PC-3 (cell line): ENCODE measurements at regions not wholly inside any gene's neighbourhood (a gene's known extent, or its start where the extent isn't known, plus 50 kb on each side); places are given as distances from the start of the nearest gene placed in this dataset.

ENCODE experiments used
- ATAC-seq: fragments of 200-7000 bp; cut with Tn5 transposase; 2 replicates; pipeline ENCODE4 v1.9.1; 2020; ENCODE audit warnings: mild to moderate bottlenecking, moderate library complexity
- BruUV-seq: library from RNA; stranded (reverse); fragments of 400-500 nt; replicated peaks from 2 replicates; lab custom pipeline; 2021; lab: Mats Ljungman, UMichigan
- CTCF ChIA-PET: fragments of 300-600 bp; sonication (Branson Sonifier 250); formaldehyde crosslinking; loops from one replicate; lab custom pipeline; 2022; ENCODE audit warnings: antibody characterized with exemption; lab: Charles Lee
- POLR2A ChIA-PET: fragments of 300-600 bp; sonication (Branson Sonifier 250); formaldehyde crosslinking; loops from one replicate; lab custom pipeline; 2022; ENCODE audit warnings: antibody characterized with exemption; ENCODE audit not compliant: unreplicated experiment; lab: Charles Lee
- DNase-seq: peaks from one replicate; pipeline ENCODE4 v3.0.0-alpha.2; 2015
- H2AFZ ChIP-seq: fragments of 300-600 bp; sonication (generic); 2 replicates; pipeline ENCODE4 v1.6.0; 2016; ENCODE audit warnings: antibody characterized with exemption, low read length
- H3F3A ChIP-seq: fragments of 300-600 bp; sonication (generic); one replicate; pipeline ENCODE4 v1.6.0; 2017; ENCODE audit warnings: antibody characterized with exemption, low read length, control low read depth, mild to moderate bottlenecking; ENCODE audit not compliant: unreplicated experiment
- H3K27ac ChIP-seq: fragments of 300-600 bp; sonication (generic); 2 replicates; pipeline ENCODE4 v1.5.1; 2016; ENCODE audit warnings: mild to moderate bottlenecking, low read length
- H3K27me3 ChIP-seq: fragments of 300-600 bp; sonication (generic); 2 replicates; pipeline ENCODE4 v1.6.1; 2016; ENCODE audit warnings: low read length, mixed read lengths
- H3K36me3 ChIP-seq: fragments of 300-600 bp; sonication (generic); 2 replicates; pipeline ENCODE4 v1.6.1; 2016; ENCODE audit warnings: low read depth, mixed run types, low read length, mixed read lengths
- H3K4me1 ChIP-seq: fragments of 300-600 bp; sonication (generic); 2 replicates; pipeline ENCODE4 v1.5.1; 2016; ENCODE audit warnings: low read length; ENCODE audit not compliant: insufficient read depth
- H3K4me2 ChIP-seq: fragments of 300-600 bp; sonication (generic); 2 replicates; pipeline ENCODE4 v1.6.0; 2016; ENCODE audit warnings: low read length
- H3K4me3 ChIP-seq: fragments of 300-600 bp; sonication (generic); 2 replicates; pipeline ENCODE4 v1.5.1; 2016; ENCODE audit warnings: mild to moderate bottlenecking, low read length, mixed read lengths
- H3K79me2 ChIP-seq: fragments of 300-600 bp; sonication (generic); 2 replicates; pipeline ENCODE4 v1.6.1; 2017; ENCODE audit warnings: low read length, mixed read lengths
- H3K9ac ChIP-seq: fragments of 300-600 bp; sonication (generic); 2 replicates; pipeline ENCODE4 v1.6.0; 2016; ENCODE audit warnings: mild to moderate bottlenecking, low read length
- H3K9me2 ChIP-seq: fragments of 300-600 bp; sonication (generic); replicated peaks from 2 replicates; pipeline ENCODE4 v1.6.1; 2016; ENCODE audit warnings: mixed run types, low read length, mixed read lengths
- H3K9me3 ChIP-seq: fragments of 300-600 bp; sonication (generic); 2 replicates; pipeline ENCODE4 v1.6.1; 2016; ENCODE audit warnings: low read length, mixed read lengths
- H4K20me1 ChIP-seq: fragments of 300-600 bp; sonication (generic); 2 replicates; pipeline ENCODE4 v1.6.1; 2016; ENCODE audit warnings: low read length, mixed read lengths
- EZH2 ChIP-seq: fragments of 300-600 bp; sonication (generic); IDR thresholded peaks from one replicate; pipeline ENCODE4 v1.6.1; 2017; ENCODE audit warnings: antibody characterized with exemption, mild to moderate bottlenecking, low read length; ENCODE audit not compliant: unreplicated experiment
- EZH2phosphoT487 ChIP-seq: fragments of 300-600 bp; sonication (generic); IDR thresholded peaks from 2 replicates; pipeline ENCODE4 v1.6.1; 2018; ENCODE audit warnings: mild to moderate bottlenecking, antibody characterized with exemption, low read length, borderline replicate concordance
- intact Hi-C: fragments of 100-400 bp; cut with micrococcal nuclease; formaldehyde crosslinking; loops from 2 replicates; pipeline ENCODE4 v1.9.0; 2023
- TF ChIP-seq, protein P1 (sequence below): fragments of 300-600 bp; sonication (generic); conservative IDR thresholded peaks from 2 replicates; pipeline ENCODE4 v1.5.1; 2017; ENCODE audit warnings: antibody characterized with exemption, low read depth, mild to moderate bottlenecking, low read length

DNA sequence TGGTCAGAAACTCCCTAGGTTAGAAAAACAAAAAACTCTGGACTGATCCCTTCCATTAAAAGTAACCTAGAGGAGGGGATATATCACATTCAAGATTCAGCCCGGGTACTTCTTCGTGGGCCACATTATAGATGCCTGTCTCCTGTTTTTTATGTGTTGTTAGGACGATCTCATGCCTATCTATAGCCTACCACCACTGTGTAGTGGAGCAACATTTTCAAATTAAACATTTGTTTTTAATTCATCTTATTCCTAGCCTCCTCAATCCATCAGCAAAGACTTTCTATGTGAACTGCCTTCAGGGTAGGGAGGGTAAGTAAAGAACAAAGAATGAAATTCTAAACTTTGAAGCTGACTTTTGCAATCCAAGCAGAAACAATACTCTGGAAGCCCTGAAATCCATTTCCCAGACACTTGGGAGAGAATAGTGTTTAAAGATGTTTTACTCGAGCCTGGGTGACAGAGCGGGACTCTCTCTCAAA is 379.4 kb downstream of the ANXA1 start:
- Histone ChIP-seq H3K9me2 (no peaks in the 10 kb centered on the region), H3K27ac (no peak overlapping the region), H3K4me1 (no peaks in the 10 kb centered on the region), H3K4me2 (no peak overlapping the region), H3K9ac (no peak overlapping the region), H3K36me3 (no peaks in the 10 kb centered on the region), H3K4me3 (no peak overlapping the region), H2AFZ (no peak overlapping the region), H3K9me3 (no peaks in the 10 kb centered on the region), H3F3A (no peaks in the 10 kb centered on the region), H4K20me1 (no peaks in the 10 kb centered on the region), H3K79me2 (no peaks in the 10 kb centered on the region), H3K27me3 (no peaks in the 10 kb centered on the region)
- BruUV-seq = no TSS peak
- TF ChIP-seq, protein P1, sequence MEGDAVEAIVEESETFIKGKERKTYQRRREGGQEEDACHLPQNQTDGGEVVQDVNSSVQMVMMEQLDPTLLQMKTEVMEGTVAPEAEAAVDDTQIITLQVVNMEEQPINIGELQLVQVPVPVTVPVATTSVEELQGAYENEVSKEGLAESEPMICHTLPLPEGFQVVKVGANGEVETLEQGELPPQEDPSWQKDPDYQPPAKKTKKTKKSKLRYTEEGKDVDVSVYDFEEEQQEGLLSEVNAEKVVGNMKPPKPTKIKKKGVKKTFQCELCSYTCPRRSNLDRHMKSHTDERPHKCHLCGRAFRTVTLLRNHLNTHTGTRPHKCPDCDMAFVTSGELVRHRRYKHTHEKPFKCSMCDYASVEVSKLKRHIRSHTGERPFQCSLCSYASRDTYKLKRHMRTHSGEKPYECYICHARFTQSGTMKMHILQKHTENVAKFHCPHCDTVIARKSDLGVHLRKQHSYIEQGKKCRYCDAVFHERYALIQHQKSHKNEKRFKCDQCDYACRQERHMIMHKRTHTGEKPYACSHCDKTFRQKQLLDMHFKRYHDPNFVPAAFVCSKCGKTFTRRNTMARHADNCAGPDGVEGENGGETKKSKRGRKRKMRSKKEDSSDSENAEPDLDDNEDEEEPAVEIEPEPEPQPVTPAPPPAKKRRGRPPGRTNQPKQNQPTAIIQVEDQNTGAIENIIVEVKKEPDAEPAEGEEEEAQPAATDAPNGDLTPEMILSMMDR = no peak
- TF ChIP-seq EZH2phosphoT487 = no peak
- TF ChIP-seq EZH2 = no peak
- intact Hi-C loops = no loop called here
- ChIA-PET CTCF (no interaction called here), POLR2A (no interaction called here)
- ATAC-seq (no peak), DNase-seq (no peak)

DNA sequence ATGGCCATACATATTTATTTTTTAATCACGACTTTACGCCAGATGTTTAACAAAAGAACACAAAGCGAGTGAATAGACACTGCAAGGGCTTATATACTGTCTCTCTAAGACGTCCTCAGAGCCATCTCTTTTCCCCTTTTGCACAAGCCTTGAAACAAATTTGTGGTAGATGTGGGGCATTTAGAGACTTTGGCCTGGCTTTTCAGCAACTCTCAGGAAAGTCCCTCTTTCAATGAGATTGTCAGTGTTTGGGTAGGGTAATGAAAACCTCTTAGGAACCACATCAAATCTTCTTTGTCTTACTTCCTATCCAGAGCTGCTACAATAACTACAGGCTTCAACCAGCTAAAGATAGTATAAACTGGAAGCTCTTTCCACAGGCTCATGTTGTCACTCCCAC is 380.0 kb downstream of the ANXA1 start:
- no peak for ATAC-seq
- TF ChIP-seq EZH2 (no peak), EZH2phosphoT487 (no peak)
- TF ChIP-seq, protein P1 = no peak
- H2AFZ ChIP-seq = no peak overlapping the region
- H3K79me2 ChIP-seq = no peaks in the 10 kb centered on the region
- no peak overlapping the region for H3K9ac ChIP-seq
- no peaks in the 10 kb centered on the region for H3K4me1 ChIP-seq
- no peak overlapping the region for H3K4me2 ChIP-seq
- intact Hi-C loops = no loop called here
- no peaks in the 10 kb centered on the region for H3K9me3 ChIP-seq
- BruUV-seq = no TSS peak
- no peaks in the 10 kb centered on the region for H4K20me1 ChIP-seq
- ChIA-PET POLR2A (no interaction called here), CTCF (no interaction called here)
- no peak overlapping the region for H3K4me3 ChIP-seq
- no peaks in the 10 kb centered on the region for H3K36me3 ChIP-seq
- no peaks in the 10 kb centered on the region for H3K9me2 ChIP-seq
- DNase-seq = no peak
- H3F3A ChIP-seq = no peaks in the 10 kb centered on the region
- no peaks in the 10 kb centered on the region for H3K27me3 ChIP-seq
- H3K27ac ChIP-seq = no peak overlapping the region

- Histone ChIP-seq H3K9me2 (no peaks in the 10 kb centered on the region), H3K9me3 (no peaks in the 10 kb centered on the region), H3K79me2 (no peaks in the 10 kb centered on the region), H3K27ac (no peak overlapping the region), H3K4me1 (no peaks in the 10 kb centered on the region), H3F3A (no peaks in the 10 kb centered on the region), H3K4me2 (no peak overlapping the region), H3K27me3 (no peaks in the 10 kb centered on the region), H3K4me3 (no peak overlapping the region), H4K20me1 (no peaks in the 10 kb centered on the region), H3K9ac (no peak overlapping the region), H2AFZ (no peak overlapping the region), H3K36me3 (no peaks in the 10 kb centered on the region)
- POLR2A ChIA-PET = no interaction called here
- TF ChIP-seq EZH2phosphoT487 = no peak
- no peak for TF ChIP-seq EZH2
- TF ChIP-seq, protein P1 = no peak
- intact Hi-C loops = no loop called here
- DNase-seq (no peak), ATAC-seq (no peak)
- no TSS peak for BruUV-seq
- CTCF ChIA-PET = no interaction called here
Observed at GRCh38 chr9:73532985-73533384, 381.3 kb downstream of the ANXA1 start.
